HepG2 (cell line): ENCODE measurements at regions not wholly inside any gene's neighbourhood (a gene's known extent, or its start where the extent isn't known, plus 50 kb on each side); places are given as distances from the start of the nearest gene placed in this dataset.

Experiments
- ATAC-seq: fragments of 200-7000 bp; cut with Tn5 transposase; 3 replicates; pipeline ENCODE4 v1.9.1; 2020; ENCODE audit warnings: mild to moderate bottlenecking, moderate library complexity
- BruUV-seq: library from RNA; stranded (reverse); fragments of 400-500 nt; replicated peaks from 2 replicates; lab custom pipeline; 2021; lab: Mats Ljungman, UMichigan
- CTCF ChIA-PET: fragments of 300-600 bp; formaldehyde crosslinking; extraction: SDS; loops from one replicate; lab custom pipeline; 2021; ENCODE audit warnings: low total read pairs, inconsistent platforms, low intra/inter-chr PET ratio; lab: Yijun Ruan, JAX
- POLR2A ChIA-PET: fragments of 350-600 bp; sonication (Branson Sonifier 250); formaldehyde crosslinking; loops from one replicate; lab custom pipeline; 2020; ENCODE audit warnings: antibody characterized with exemption, inconsistent platforms; lab: Yijun Ruan, JAX
- DNase-seq: peaks from one replicate; pipeline ENCODE4 v3.0.0-alpha.2; 2015; ENCODE audit warnings: low spot score
- FAIRE-seq: peaks from 3 replicates; lab custom pipeline; 2011; peaks lifted over from hg19 to GRCh38; lab: Jason Lieb, UNC
- H2AFZ ChIP-seq: one replicate; pipeline ENCODE4 v1.6.1; 2011; ENCODE audit warnings: low read length, inconsistent platforms
- H3K27ac ChIP-seq: fragments of 300-600 bp; 3 replicates; pipeline ENCODE4 v1.8.0; 2011; ENCODE audit warnings: mixed run types, mild to moderate bottlenecking, mixed read lengths, low read length, inconsistent platforms; ENCODE audit not compliant: insufficient read depth; ENCODE audit errors: extremely low read length
- H3K27me3 ChIP-seq, 2 experiments: fragments of 200-600 bp in 1 of 2; 2 replicates in 1 of 2; 3 replicates in 1 of 2; pipeline versions ENCODE4 v1.6.0 to v1.8.0; 2011; ENCODE audit warnings: low read length in 2 of 2, mild to moderate bottlenecking in 2 of 2, moderate library complexity in 2 of 2, inconsistent platforms in 1 of 2; ENCODE audit not compliant: insufficient read depth in 2 of 2, control insufficient read depth in 1 of 2
- H3K36me3 ChIP-seq, 2 experiments: fragments of 200-600 bp in 1 of 2; replicated peaks in 1 of 2; 2 replicates in 1 of 2; 3 replicates in 1 of 2; pipeline versions ENCODE4 v1.5.1 to v1.8.0; 2011; ENCODE audit warnings: low read length in 2 of 2, inconsistent platforms in 1 of 2; ENCODE audit not compliant: insufficient read depth in 2 of 2, control insufficient read depth in 1 of 2
- H3K4me1 ChIP-seq: 2 replicates; pipeline ENCODE4 v1.5.1; 2012; ENCODE audit warnings: low read length, inconsistent platforms; ENCODE audit not compliant: insufficient read depth
- H3K4me2 ChIP-seq: 2 replicates; pipeline ENCODE4 v1.6.0; 2011; ENCODE audit warnings: low read depth, low read length, inconsistent platforms
- H3K4me3 ChIP-seq, 3 experiments: fragments of 200-600 bp in 1 of 3; sonication (generic), shearing (Covaris generic) in 1 of 3; replicated peaks in 1 of 3; 2 replicates each; pipeline ENCODE4 v1.5.1; 2011 to 2016; ENCODE audit warnings: low read length in 3 of 3, inconsistent platforms in 2 of 3, low read depth in 2 of 3, mild to moderate bottlenecking in 2 of 3, control low read depth in 1 of 3, mixed read lengths in 1 of 3; ENCODE audit not compliant: insufficient read depth in 1 of 3
- H3K79me2 ChIP-seq: one replicate; pipeline ENCODE4 v1.6.1; 2011; ENCODE audit warnings: low read length, inconsistent platforms; ENCODE audit not compliant: insufficient read depth
- H3K9ac ChIP-seq: 2 replicates; pipeline ENCODE4 v1.6.0; 2011; ENCODE audit warnings: mild to moderate bottlenecking, low read depth, low read length, inconsistent platforms; ENCODE audit not compliant: insufficient read depth
- H3K9me3 ChIP-seq: 2 replicates; pipeline ENCODE4 v1.5.1; 2012; ENCODE audit warnings: mild to moderate bottlenecking, low read length
- H4K20me1 ChIP-seq: 2 replicates; pipeline ENCODE4 v1.6.0; 2011; ENCODE audit warnings: inconsistent platforms, mild to moderate bottlenecking, low read length, moderate library complexity; ENCODE audit not compliant: insufficient read depth
- ARID3A ChIP-seq: IDR thresholded peaks from 2 replicates; pipeline ENCODE4 v1.6.1; 2012; ENCODE audit warnings: low read depth, low read length, improper control_type of control experiment
- ARNT2 ChIP-seq: sonication (generic); formaldehyde crosslinking; IDR thresholded peaks from 2 replicates; pipeline ENCODE4 v1.8.0; 2022; ENCODE audit warnings: mild to moderate bottlenecking, low read depth, missing genetic modification reagents, moderate library complexity
- GPBP1L1 ChIP-seq: sonication (generic); formaldehyde crosslinking; IDR thresholded peaks from 2 replicates; pipeline ENCODE4 v1.5.0; 2020; ENCODE audit warnings: mild to moderate bottlenecking, missing genetic modification reagents
- HOMEZ ChIP-seq: IDR thresholded peaks from 2 replicates; pipeline ENCODE4 v1.6.1; 2016; ENCODE audit warnings: low read depth
- IRF9 ChIP-seq: sonication (generic); formaldehyde crosslinking; IDR thresholded peaks from 2 replicates; pipeline ENCODE4 v1.8.0; 2022; ENCODE audit warnings: missing genetic modification reagents, mild to moderate bottlenecking, borderline replicate concordance
- THAP9 ChIP-seq: sonication (generic); formaldehyde crosslinking; IDR thresholded peaks from 2 replicates; pipeline ENCODE4; 2020; ENCODE audit warnings: missing genetic modification reagents, mild to moderate bottlenecking, borderline replicate concordance
- XBP1 ChIP-seq: sonication (generic); formaldehyde crosslinking; IDR thresholded peaks from 2 replicates; pipeline ENCODE4 v1.5.0; 2020; ENCODE audit warnings: missing genetic modification reagents
- ZC3H4 ChIP-seq: sonication (generic); formaldehyde crosslinking; IDR thresholded peaks from 2 replicates; pipeline ENCODE4 v1.4.0; 2020; ENCODE audit warnings: missing genetic modification reagents, borderline replicate concordance
- ZNF10 ChIP-seq: sonication (generic); formaldehyde crosslinking; IDR thresholded peaks from 2 replicates; pipeline ENCODE4 v1.4.0; 2020; ENCODE audit warnings: mild to moderate bottlenecking, low read depth, missing genetic modification reagents, borderline replicate concordance
- ZNF639 ChIP-seq: conservative IDR thresholded peaks from 2 replicates; pipeline ENCODE4 v1.6.1; 2018; ENCODE audit warnings: missing genetic modification reagents
- ZSCAN30 ChIP-seq: sonication (generic); formaldehyde crosslinking; IDR thresholded peaks from 2 replicates; pipeline ENCODE4 v1.5.0; 2020; ENCODE audit warnings: mild to moderate bottlenecking, missing genetic modification reagents
- ZSCAN9 ChIP-seq: IDR thresholded peaks from 2 replicates; pipeline ENCODE4 v1.6.1; 2016; ENCODE audit warnings: borderline replicate concordance
- WGBS: methylation state at CpG from one replicate; pipeline ENCODE4 v1.1.6; 2017; ENCODE audit warnings: low lambda C conversion rate; 5-methylcytosine and 5-hydroxymethylcytosine counted together
- in situ Hi-C: cut with HindIII; loops from 2 replicates; pipeline ENCODE4 v1.10.0; 2017; ENCODE audit warnings: low pct_unique_long_range_greater_than_20kb; ENCODE audit not compliant: extremely low pct_ligation_motif_present
- intact Hi-C: fragments of 100-400 bp; cut with micrococcal nuclease; formaldehyde crosslinking; loops from one replicate; pipeline ENCODE4 v1.10.0; 2022; ENCODE audit not compliant: unreplicated experiment

- TF ChIP-seq GPBP1L1, result no peak
- TF ChIP-seq THAP9, result no peak
- TF ChIP-seq ZC3H4 (CRISPR knock-in tag), result no peak
- TF ChIP-seq HOMEZ (CRISPR knock-in tag), result no peak
- TF ChIP-seq ZNF639, result no peak
- no peak for TF ChIP-seq ZSCAN30 (CRISPR knock-in tag)
- TF ChIP-seq ZNF10, result no peak
- TF ChIP-seq ARNT2 (CRISPR knock-in tag), result no peak
- no peak for TF ChIP-seq XBP1 (CRISPR knock-in tag)
- no peak for TF ChIP-seq ZSCAN9
- no peak for TF ChIP-seq ARID3A
- no peak for TF ChIP-seq IRF9 (CRISPR knock-in tag)
- no peak for FAIRE-seq
- Histone ChIP-seq H3K9ac (no peak overlapping the region), H3K27me3 (no peaks in the 10 kb centered on the region), H3K4me3 (no peak overlapping the region), H3K4me2 (no peak overlapping the region), H2AFZ (no peak overlapping the region), H3K9me3 (no peaks in the 10 kb centered on the region), H3K36me3 (no peaks in the 10 kb centered on the region), H4K20me1 (no peaks in the 10 kb centered on the region), H3K27ac (no peak overlapping the region), H3K4me1 (no peaks in the 10 kb centered on the region), H3K79me2 (no peaks in the 10 kb centered on the region)
- in situ Hi-C loops (no loop called here), intact Hi-C loops (no loop called here)
- WGBS, result 4% methylated on average over 3 of the region's 3 CpGs
- ChIA-PET POLR2A (no interaction called here), CTCF (no interaction called here)
- DNase-seq, result no peak
- no TSS peak for BruUV-seq
- no peak for ATAC-seq
Measured at GRCh38 chr3:80159990-80160506, 392.2 kb upstream of the ROBO1 start.
